NCI-H2171 treated with DMSO at 0.1 percent for 48 hours (cell line): ENCODE measurements at regions not wholly inside any gene's neighbourhood (a gene's known extent, or its start where the extent isn't known, plus 50 kb on each side); places are given as distances from the start of the nearest gene placed in this dataset.
"Not testable (repeated sequence)": the region's sequence is repeated elsewhere in the genome, so short reads cannot be mapped to it uniquely, and the experiment has no call there.

Experiments used
- DNase-seq: peaks from one replicate; lab custom pipeline; 2025; lab: John Stamatoyannopoulos, UW

- DNase-seq, result peak; percentile 37
Observed at GRCh38 chr18:60202708-60203107, 169.9 kb downstream of the MC4R start.

DNA sequence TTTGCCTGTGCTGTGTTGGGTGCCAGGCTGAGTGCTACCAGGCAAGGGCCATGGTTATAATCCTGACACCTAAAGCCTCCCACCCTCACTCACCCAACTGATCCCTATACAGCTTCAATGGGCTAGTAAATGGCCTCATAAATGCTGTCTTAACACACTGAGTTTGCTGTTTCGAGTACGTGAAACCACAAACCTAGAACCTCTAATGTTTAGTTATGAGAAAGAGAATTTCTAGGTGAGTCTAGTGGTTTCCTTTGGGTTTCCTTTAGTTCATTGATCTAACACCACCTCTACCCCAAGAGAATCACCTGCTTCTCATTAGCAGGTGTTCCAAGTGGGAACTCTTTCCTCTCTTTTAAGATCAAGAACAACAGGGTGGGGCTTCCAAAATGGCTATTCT is 172.0 kb downstream of the MC4R start:
- no peak for DNase-seq

DNA sequence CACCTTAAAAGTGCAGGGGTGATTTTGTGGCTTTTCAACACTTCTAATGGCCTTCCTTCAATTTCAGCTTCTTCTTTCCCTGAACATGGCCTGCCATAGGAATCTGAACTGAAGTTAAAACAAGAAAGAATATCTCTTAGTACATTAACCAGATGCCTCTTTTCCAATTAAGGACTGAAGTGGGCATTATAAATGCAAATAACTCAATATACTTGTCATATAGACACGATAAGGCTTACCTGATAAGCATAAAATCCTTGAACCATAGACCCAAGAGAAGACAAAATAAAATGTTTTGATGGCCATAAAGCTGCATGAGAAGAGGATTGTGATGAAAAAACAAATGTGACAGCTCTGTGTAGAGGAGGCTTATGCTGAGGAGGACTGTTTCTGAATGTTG is 173.1 kb downstream of the MC4R start:
- DNase-seq, result no peak

DNA sequence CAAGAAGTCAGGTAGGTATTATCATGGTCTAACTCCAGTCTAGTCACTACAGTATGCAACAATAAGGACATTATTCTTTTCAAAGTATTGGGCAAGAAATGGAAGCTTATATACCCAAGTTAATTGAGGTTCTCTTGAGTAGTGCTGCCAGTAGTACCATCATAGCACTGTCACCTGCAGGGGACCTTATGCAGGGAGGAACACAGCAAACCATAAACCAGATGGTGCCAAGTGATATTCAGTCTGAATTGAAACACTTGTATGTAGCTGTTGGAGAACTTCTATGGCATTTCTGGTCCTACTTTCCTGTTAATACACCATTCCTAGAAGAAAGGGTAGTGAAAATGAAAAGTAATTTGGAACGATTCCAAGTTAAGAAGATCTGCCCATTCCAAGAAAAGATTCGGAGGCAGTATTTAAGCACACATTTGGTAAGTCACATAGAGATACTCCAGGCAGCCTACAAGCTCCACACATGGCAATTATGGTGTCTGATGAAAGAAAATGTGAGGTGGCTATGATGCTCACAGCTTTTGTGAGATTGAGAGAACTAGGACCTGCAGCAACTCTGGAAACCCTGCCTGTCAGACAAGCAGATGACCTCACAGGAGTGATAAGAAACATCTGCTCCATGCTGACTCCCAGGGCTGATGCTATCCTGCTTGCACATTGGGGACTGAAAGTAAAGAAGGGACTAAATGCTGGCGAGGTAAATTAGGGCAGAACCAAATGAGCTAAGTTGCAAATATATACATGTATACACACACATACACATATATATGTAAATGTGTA is 174.7 kb downstream of the MC4R start:
- peak; percentile 46 for DNase-seq

- no peak for DNase-seq
Observed at GRCh38 chr18:60196836-60197606, 175.6 kb downstream of the MC4R start.

DNA sequence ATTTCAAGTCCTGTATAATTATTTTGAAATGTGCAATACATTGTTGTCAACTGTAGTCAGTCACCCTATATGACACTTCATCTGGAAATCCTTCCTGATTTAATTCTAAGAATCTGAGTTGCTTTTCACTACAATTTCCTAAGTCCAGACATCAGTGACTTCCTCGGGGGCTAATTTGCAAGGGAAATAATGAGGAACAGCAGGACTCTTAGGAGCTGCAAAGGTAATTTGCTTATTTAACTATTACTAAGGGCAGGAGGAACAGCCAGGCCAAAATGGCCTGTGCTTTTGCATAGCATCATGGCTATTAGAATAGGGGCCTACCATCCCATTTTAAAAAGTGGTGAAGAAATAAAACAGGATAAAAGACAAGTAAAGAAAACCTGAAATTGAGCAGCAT is 178.8 kb downstream of the MC4R start:
- no peak for DNase-seq

DNA sequence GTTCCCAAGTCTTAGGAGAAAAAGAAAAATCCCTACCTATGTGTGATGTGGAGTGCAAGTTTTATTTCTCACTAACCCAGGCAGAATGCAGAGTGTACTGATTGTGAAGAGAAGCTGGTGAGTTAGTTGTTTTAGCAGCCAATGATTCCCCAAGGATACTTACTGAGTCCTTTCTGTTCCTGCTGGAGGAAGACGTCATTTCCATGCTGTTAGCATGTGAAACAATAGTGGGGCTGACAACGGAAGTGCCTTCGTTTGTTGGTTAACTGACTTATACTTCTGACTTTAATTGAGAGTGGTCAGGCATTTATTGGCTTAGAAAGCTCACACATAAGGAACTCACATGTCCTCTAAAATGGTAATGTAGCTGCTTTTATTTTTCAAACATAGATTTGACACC is 180.6 kb downstream of the MC4R start:
- DNase-seq, result no peak

- no peak for DNase-seq
Observed at GRCh38 chr18:60189856-60190255, 182.7 kb downstream of the MC4R start.

DNA sequence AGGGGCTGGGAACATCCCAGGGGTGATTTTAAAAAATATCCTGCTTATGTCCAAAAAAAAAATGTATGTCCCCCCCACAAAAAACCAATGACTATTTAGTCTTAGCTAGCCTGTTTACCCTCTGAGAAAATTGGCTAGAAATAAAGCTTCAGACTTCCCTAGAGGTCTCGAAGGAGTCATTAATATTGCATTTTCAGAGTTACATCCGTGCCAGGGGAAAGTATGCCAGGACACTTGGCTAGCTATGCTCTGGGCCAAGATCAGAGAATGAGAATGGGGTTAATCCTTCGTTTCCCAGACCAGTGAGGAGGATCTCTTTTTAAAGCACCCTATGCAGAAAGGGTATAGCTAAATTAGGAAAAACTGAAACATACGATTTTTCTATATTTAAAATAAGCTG is 183.6 kb downstream of the MC4R start:
- DNase-seq, result no peak

DNA sequence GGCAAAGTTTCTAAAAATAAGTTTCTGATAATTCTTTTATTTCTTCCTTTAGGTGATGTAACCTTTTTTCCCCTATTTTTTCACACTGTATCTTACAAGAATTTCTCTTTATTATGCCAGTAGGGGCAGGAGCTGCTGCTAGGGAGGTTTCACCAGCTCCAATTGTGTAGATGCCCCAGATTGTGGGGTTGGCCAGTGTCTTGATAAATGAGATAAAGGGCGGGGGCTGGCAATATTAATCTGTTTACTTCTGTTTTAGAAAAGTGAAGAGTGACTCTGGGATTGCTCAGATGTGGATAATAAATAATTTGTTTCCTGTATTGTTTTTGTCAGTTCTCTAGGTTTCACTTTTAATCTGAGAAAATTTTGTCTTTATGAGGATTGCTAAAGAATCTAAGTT is 190.4 kb downstream of the MC4R start:
- DNase-seq, result no peak

GRCh38 chr18:60180671-60181070 is 191.9 kb downstream of the MC4R start:
- no peak for DNase-seq

DNA sequence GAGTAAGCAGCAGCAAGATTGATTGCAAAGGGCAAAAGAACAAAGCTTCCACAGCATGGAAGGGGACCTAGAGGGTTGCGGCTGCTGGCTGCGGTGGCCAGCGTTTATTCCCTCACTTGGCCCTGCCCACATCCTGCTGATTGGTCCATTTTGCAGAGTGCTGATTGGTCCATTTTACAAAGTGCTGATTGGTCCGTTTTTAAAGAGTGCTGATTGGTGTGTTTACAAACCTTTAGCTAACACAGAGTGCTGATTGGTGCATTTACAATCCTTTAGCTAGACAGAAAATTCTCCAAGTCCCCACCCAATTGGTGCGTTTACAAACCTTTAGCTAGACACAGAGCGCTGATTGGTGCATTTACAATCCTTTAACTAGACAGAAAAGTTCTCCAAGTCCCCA is 194.4 kb downstream of the MC4R start:
- DNase-seq, result not testable (repeated sequence)

GRCh38 chr18:60176259-60176658 is 196.3 kb downstream of the MC4R start:
- DNase-seq, result no peak

DNA sequence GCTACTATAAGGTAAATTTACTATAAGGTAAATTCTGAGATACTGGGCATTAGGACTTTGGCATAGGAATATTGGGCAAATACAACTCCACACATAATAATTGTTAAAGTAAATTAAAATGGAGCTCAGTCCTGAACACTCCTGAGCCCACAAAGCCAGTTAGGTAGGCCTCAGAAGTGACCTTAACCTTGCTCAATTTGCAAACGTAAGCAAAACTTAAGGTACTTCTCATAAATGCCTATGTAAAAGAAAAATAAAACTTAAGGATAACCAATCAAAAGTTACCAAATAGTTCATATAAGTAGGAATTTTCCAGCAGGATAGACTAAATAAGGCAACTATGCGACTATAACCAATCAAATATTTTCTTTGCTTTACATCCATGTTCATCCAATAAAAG is 197.7 kb downstream of the MC4R start:
- DNase-seq, result no peak

DNA sequence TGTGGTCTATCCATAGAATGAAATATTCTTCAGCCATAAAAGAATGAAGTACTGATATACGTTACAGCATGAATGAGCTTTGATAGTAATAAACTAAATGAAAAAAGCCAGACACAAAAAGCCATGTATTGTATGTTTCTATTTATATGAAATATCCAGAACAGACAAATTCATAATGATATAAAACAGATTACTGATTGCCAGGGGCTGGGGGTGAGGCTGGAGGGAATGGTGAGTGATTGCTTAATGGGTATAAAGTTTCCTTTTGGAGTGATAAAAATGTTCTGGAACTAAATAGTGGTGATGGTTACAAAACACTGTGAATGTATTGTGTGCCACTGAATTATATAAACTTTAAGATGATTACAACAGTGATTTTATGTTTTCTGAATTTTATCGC is 200.5 kb downstream of the MC4R start:
- no peak for DNase-seq

DNA sequence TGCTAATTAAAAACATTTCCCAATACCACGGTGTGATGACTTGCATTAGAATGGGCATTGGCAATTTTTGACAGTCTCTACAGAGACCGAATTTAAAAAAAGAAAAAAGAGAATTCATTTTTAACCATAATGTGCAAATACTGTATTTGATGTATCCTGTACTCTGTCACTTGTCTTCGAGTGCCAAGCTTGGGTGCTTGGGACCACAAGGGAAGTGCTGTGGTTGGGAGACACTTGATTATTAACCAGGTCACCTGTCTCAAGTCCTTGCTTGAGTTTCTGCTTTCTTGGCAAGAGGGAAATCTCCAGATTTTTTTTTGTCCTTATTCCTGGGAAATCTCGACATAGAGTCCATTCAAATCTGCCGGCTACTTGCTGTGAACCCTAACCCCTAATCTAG is 209.0 kb downstream of the MC4R start:
- DNase-seq, result no peak

GRCh38 chr18:60162388-60162787 is 210.2 kb downstream of the MC4R start:
- DNase-seq, result no peak

GRCh38 chr18:60157810-60158209 is 214.8 kb downstream of the MC4R start:
- DNase-seq, result peak; percentile 73

GRCh38 chr18:60153376-60153775 is 219.2 kb downstream of the MC4R start:
- no peak for DNase-seq

DNA sequence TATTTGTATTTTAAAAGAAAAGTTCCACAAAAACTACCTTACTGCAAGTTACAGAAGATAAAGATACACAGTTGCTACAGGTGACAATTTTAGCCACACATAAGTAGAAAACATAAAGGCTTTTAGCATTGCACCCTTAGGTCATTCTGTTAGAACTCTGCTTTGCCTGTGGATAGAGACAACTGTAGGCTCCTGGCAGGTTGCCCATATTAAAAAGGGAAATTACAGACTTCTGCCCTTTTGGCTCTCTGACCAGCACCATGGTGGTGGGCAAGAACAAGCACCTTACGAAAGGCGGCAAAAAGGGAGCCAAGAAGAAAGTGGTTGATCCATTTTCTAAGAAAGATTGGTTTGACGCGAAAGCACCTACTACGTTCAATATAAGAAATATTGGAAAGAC is 223.3 kb downstream of the MC4R start:
- no peak for DNase-seq

- DNase-seq, result no peak
Observed at GRCh38 chr18:60147323-60147722, 225.3 kb downstream of the MC4R start.

DNA sequence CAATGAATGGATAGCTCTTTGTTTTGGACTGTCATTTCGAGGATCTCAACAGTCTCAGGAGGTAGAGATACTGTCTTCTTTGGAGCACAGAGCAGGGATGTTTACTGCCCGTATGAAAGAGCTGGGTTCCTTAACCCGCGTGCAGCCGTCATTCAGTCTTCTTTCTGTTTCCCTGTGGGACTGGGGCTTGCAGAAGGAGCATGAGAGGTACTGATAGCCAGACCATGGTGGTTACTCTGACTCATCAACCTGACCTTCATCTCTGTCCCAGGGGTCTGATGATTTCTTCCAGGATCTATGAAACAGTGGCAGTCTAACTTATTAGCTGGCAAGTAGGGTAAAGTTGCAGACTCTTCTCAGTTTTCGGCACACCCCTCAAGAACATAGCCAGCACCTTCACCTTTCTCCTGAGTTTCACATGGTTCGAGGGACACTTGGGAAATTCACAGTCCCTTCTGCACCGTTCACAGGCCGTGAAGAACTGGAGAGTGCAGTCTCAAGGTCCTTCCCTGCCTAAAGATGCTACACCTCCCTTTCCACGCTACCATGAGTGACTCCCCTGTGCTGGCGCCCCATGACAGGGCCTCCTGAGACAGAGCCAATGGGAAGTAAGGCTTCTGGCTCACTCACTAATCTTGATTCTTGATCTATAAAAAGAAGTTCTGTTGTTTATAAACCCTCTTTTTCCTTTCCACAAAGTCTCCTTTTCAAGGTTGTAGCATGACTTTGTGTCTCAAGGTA is 226.2 kb downstream of the MC4R start:
- DNase-seq, result no peak

- DNase-seq, result no peak
Observed at GRCh38 chr18:60145776-60146175, 226.8 kb downstream of the MC4R start.
